Bronchial epithelial cell (primary cell): ENCODE measurements at regions not wholly inside any gene's neighbourhood (a gene's known extent, or its start where the extent isn't known, plus 50 kb on each side); places are given as distances from the start of the nearest gene placed in this dataset.

Experiments
- DNase-seq: peaks from one replicate; pipeline ENCODE4 v3.0.0-alpha.2; 2010; ENCODE audit warnings: low read depth
- FAIRE-seq: peaks from 2 replicates; lab custom pipeline; 2011; peaks lifted over from hg19 to GRCh38; lab: Jason Lieb, UNC
- H3K27me3 ChIP-seq: 2 replicates; pipeline ENCODE4 v1.5.1; 2011; ENCODE audit warnings: low read length; ENCODE audit not compliant: control insufficient read depth, insufficient read depth
- H3K36me3 ChIP-seq: 2 replicates; pipeline ENCODE4 v1.5.1; 2011; ENCODE audit warnings: low read length; ENCODE audit not compliant: control insufficient read depth, insufficient read depth
- H3K4me3 ChIP-seq: 2 replicates; pipeline ENCODE4 v1.5.1; 2011; ENCODE audit warnings: mild to moderate bottlenecking, low read depth, low read length, control low read depth
- TF ChIP-seq, protein P1 (sequence below): IDR thresholded peaks from 2 replicates; pipeline ENCODE4 v1.5.1; 2011; ENCODE audit warnings: mild to moderate bottlenecking, moderate library complexity, low read length, control low read depth, inconsistent platforms; ENCODE audit not compliant: insufficient read depth, severe bottlenecking

DNA sequence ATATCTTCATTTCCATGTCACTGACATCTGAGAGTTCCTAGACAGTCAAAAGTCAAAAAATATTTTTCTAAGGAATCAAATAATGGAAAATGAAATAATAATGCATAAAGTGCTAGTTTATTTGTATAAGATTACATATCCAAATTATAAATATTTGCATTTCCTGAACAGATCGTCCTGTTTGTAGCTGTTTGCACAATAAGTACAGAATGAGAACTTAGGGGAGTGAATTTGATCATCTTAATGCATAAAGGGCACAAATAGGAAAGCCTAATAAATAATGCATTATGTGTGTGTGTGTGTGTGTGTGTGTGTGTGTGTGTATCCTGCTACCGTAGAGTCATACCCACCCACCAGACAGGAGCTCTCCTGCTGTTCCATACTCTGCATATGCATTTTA lies 521.0 kb upstream of the EPHA7 start:
- H3K27me3 ChIP-seq, result no peaks in the 10 kb centered on the region
- DNase-seq, result no peak
- no peak for FAIRE-seq
- no peaks in the 10 kb centered on the region for H3K36me3 ChIP-seq
- H3K4me3 ChIP-seq, result no peak overlapping the region
- TF ChIP-seq, protein P1, sequence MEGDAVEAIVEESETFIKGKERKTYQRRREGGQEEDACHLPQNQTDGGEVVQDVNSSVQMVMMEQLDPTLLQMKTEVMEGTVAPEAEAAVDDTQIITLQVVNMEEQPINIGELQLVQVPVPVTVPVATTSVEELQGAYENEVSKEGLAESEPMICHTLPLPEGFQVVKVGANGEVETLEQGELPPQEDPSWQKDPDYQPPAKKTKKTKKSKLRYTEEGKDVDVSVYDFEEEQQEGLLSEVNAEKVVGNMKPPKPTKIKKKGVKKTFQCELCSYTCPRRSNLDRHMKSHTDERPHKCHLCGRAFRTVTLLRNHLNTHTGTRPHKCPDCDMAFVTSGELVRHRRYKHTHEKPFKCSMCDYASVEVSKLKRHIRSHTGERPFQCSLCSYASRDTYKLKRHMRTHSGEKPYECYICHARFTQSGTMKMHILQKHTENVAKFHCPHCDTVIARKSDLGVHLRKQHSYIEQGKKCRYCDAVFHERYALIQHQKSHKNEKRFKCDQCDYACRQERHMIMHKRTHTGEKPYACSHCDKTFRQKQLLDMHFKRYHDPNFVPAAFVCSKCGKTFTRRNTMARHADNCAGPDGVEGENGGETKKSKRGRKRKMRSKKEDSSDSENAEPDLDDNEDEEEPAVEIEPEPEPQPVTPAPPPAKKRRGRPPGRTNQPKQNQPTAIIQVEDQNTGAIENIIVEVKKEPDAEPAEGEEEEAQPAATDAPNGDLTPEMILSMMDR, result no peak

DNA sequence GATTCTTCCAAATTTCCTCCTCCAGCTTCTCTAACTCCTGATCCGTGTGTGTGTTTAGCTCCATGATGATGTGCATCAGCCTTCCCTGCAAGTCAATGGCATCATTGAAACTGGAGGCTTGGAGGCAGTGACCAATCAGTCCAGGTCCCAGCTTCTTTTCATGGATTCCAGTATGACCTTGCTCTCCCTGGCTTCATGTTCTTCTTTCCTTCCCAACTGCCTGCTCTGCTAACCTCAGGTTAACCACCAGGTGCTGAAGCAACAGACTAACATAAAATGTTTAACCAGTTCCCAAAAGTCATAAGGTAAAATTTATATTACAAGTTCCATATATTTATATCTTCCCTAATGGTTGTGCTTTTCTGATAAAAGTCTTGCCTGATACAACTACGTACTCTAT lies 512.8 kb upstream of the EPHA7 start:
- TF ChIP-seq, protein P1, result no peak
- DNase-seq (no peak), FAIRE-seq (no peak)
- no peaks in the 10 kb centered on the region for H3K27me3 ChIP-seq
- H3K36me3 ChIP-seq, result no peaks in the 10 kb centered on the region
- no peak overlapping the region for H3K4me3 ChIP-seq

DNA sequence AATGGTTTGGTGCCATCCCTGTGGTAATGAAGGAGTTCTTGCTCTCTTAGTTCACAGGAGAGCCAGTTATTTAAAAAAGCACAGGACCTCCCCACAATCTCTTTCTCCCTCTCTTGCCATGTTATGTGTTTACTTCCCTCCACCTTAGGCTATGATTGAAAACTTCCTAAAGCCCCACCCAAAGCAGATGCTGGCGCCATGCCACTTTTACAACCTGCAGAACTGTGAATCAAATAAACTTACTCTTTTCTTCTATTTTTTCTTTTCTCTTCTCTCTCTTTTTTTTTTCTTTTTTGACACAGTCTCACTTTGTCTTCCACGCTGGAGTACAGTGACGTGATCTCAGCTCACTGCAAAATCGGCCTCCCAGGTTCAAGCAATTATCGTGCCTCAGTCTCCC lies 508.4 kb upstream of the EPHA7 start:
- Histone ChIP-seq H3K4me3 (no peak overlapping the region), H3K36me3 (no peaks in the 10 kb centered on the region), H3K27me3 (no peaks in the 10 kb centered on the region)
- FAIRE-seq (no peak), DNase-seq (no peak)
- TF ChIP-seq, protein P1, result no peak

DNA sequence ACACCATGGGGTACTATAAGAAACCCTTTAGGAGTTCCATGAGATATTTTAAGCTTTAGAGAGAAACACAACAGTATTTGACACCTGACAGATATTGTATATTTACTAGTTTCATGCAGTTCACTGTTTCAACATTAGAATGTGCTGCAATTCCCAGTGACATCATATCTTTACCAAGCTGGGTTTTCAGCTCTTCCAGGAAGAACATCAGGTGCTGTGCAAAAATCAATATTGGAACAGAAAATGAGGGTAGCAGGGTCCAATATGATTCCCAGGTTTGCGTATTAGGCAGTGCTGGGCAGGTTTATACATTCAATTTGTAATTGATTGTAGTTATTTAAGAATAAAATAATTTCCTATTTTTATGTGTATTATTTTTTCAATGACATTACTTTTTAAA lies 500.0 kb upstream of the EPHA7 start:
- TF ChIP-seq, protein P1, result no peak
- no peak for FAIRE-seq

DNA sequence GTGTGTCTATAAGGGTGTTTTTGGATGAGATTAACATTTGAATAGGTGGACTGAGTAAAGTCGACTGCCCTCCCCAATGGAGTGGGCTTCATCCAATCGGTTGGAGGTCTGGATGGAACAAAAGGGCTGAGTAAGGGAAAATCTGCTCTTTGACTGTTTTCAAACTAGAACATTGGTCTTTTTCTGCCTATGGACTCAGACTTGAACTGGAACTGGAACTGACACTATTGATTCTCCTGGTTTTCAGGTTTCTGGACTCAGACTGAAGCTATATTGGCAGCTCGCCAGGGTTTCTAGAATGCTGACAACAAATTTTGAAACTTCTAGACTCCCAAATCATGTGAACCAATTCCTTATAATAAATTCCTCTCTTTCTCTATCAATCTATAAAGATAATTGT lies 498.9 kb upstream of the EPHA7 start:
- Histone ChIP-seq H3K4me3 (no peak overlapping the region), H3K27me3 (no peaks in the 10 kb centered on the region), H3K36me3 (no peaks in the 10 kb centered on the region)
- DNase-seq, result no peak
- no peak for FAIRE-seq
- TF ChIP-seq, protein P1, result no peak

More for the DNA sequence above, 500.0 kb upstream of the EPHA7 start:
- DNase-seq, result no peak
- Histone ChIP-seq H3K36me3 (no peaks in the 10 kb centered on the region), H3K27me3 (no peaks in the 10 kb centered on the region), H3K4me3 (no peak overlapping the region)

DNA sequence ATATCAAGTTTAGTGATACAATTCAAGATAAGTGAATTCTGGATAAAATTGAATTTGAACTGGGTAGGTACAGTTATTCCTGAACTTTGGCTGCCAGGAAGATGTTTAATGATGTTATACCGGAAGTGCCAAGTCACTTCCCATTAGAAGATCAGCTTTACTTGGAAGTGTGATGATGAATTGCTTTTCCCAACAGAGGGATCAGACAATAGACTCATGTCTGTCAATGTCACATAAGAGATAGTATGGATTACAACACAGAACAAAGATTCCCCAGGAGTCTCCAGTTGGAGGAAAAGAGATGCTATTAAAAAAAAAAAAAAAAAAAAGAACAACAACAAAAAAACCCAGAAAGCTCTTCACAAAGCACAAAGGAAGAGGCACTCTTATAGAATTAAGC lies 497.9 kb upstream of the EPHA7 start:
- DNase-seq (no peak), FAIRE-seq (no peak)
- TF ChIP-seq, protein P1, result no peak
- Histone ChIP-seq H3K4me3 (no peak overlapping the region), H3K27me3 (no peaks in the 10 kb centered on the region), H3K36me3 (no peaks in the 10 kb centered on the region)
